HG02870 (cell line): ENCODE measurements at regions not wholly inside any gene's neighbourhood (a gene's known extent, or its start where the extent isn't known, plus 50 kb on each side); places are given as distances from the start of the nearest gene placed in this dataset.

ENCODE experiments used
- ATAC-seq: cut with Tn5 transposase; IDR thresholded peaks from one replicate; pipeline ENCODE4 v1.9.1; 2021; ENCODE audit warnings: mild to moderate bottlenecking, moderate library complexity; ENCODE audit not compliant: unreplicated experiment

DNA sequence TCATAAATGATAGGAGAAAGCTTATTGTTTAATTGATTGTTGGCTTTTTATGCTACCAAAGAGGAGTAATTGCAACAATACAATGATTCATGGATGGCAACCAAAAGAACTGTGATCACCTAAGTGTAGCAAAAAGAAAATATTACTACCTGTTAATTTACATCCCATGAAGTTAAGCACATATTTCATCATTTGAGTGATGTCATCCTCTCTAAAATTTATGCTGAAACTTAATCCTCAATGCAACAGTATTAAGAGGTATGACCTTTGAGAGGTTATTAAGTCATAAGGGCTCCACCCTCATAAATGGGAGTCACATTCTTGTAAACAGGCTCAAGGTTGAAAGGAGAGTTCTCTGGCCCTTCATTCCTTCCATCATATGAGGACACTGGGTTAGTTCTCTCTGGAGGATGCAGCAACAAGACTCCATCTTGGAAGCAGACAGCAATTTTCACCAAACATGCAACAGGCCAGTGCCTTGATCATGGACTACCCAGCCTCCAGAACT, 190.6 kb upstream of the GRIK2 start:
- no peak for ATAC-seq

DNA sequence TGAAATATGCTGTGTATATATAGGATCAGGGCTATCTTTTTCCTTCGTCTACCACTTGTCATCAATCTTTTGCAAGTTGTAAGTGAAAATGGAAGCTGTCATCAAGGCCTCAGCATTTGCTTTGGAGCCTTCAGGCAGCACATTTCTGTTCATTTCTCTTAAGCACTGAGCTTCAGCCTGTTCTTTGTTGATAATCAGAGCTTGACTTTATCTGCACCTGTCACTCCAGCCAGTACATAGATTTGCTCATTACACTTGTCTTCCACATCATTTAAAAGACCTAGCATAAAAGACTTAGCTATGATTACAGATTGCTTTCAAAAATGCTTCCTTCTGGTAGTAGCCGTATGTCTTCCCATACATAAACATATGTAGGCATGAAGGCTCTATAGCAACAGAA, 189.8 kb upstream of the GRIK2 start:
- ATAC-seq: no peak

DNA sequence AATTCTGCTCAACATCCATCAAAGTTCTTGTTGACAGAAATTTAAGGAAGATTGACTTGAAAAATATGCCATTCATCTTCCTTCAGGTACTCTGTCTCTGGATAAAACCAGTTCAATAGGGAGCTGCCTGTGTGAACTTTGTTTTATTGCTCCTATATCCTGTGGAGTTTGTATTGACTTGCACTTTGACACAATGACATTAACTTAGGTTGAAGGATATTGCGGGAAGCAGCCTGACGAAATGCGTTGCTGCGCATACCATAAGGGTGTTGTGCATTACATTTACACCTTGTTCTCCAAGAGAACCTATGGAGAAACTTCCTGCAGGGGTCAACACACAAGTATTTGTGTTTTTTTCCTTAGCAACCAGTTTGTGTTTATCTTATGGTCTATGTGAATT, 185.4 kb upstream of the GRIK2 start:
- no peak for ATAC-seq

DNA sequence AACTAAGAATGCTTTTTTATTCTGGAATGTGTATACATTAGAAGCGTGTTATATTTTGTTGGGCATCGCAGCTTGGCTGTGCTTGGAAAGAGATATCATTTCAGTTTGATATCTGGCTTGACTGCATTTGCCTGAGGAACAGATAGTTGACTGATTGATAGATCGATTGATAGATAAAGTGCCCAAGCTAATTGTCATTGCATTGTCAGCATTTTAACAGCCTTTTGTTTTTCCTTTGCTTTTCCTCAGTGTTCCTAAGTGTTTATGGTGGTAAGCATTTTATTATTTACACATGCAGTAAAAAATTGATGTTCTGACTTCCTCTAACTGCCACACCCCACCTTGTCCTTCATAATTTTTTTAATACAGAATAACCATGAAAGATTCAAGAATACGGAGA, 180.9 kb upstream of the GRIK2 start:
- ATAC-seq: no peak

DNA sequence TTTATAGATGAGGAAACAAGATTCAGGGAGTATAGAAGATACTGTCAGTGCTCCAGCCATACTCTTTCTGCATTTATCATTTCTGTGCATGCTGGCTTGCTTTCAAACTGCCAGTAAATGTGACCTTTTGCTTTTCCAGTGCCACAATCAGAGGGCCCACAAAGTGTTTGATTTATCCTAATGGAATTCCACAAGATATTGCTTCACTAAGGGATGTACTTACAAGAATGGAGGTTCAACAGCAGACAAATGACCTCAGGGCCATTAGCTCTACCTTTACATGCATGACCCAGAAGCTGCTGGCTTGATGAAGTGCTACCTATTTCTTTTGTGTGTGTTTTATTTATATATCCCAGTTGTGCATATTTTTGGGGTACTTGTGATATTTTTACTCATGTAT, 171.5 kb upstream of the GRIK2 start:
- ATAC-seq: no peak

DNA sequence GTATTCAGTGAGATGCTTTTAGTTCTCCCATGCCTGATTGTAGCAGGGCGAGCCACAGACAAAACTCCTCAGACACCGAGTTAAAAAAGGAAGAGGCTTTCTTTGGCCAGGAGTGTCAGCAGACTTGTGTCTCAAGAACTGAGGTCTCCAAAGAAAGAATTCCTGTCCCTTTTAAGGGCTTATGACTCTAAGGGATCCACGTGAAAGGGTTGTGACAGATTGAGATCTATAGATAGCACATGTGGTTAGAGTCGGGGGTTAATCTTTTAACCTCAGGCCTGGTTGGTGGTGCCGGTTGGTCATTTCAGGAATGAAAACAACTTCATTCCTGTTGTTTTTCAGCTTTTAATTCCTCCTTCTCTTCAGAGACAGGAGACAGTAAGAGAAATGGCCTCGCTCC, 168.8 kb upstream of the GRIK2 start:
- no peak for ATAC-seq

DNA sequence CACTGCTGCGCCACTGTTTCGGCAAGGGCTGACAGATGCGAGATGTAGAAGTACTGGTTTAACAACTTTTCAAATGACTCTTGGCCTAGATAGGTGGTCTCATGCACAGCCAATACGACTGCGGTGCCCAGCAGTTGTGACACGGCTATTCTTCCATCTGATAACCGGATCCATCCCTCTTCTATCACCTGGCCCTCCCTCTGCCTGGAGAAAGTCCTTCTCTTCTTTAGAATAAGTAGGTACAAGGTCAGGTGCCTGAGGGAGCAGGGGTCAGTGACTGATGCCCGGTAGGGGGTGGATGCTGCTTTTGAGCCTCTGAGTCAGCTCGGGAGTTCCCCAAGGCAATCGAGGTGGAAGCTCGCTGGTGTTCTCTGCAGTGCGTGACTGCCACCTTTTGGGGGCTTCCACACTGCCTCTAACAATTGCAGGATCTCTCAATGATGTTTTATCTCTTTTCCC, 166.8 kb upstream of the GRIK2 start:
- ATAC-seq: no peak

DNA sequence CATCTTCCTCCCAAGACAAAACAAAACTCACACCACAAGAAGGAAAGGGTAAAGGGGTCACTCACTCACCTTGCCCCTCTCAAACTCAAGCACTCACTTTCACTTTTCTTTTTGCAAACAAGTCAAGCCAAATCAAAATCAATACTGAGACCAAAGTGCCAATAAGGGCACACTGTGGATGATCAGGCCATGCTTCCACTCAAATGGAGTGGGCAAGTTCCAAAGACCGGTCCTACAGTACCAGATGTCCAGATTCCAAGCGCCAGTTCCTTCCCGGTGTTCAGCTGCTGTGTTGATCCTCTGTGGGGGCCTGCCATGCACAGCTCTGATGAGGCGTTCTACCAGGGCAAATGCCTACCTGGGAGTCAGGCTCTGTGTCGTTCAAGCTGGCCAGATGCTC, 162.6 kb upstream of the GRIK2 start:
- ATAC-seq: no peak

DNA sequence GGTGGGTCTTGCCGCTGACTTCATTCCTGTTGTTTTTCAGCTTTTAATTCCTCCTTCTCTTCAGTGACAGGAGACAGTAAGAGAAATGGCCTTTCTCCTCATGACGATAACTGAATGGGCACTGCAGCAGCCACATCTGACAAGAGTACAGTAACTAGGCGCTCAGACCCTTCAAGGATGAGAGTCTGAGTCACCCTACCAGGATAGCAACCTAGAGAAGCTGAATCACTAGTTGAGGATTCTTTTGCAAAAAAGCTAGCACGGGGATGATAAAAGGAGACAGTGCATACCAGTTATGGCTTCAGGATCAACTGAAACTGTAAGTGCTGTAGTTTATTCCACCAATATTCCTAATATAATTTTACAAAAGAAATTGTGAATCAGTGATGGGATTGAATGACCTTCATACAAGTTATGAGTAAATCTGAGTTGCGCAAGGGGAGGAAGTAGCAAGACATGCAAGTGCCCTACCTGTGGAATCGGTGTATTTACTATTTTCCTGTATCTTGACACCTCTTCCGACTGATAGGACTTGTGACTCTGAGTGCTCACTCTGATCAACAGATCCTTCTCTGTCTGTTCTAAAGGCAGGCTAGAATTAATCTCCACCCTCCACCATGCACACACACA, 161.8 kb upstream of the GRIK2 start:
- ATAC-seq: no peak

DNA sequence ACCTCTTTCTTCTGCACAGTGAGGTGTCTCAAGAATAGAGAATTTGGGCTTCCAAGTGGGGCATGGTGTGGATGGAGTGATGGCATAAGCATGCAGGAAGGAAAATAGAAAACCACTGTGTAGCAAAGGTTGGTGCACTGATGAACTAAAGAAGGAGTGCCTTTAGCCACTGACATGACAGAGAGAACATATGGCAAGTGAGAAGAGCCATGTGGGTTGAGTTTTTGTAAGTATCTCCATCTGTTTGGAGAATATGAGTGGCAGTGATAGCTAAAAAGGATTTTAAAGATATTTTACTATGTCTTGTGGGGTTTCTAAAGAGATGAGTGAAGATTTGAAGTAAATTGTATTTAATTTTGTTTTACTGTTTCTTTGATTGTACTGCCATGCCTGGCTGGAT, 160.5 kb upstream of the GRIK2 start:
- no peak for ATAC-seq

DNA sequence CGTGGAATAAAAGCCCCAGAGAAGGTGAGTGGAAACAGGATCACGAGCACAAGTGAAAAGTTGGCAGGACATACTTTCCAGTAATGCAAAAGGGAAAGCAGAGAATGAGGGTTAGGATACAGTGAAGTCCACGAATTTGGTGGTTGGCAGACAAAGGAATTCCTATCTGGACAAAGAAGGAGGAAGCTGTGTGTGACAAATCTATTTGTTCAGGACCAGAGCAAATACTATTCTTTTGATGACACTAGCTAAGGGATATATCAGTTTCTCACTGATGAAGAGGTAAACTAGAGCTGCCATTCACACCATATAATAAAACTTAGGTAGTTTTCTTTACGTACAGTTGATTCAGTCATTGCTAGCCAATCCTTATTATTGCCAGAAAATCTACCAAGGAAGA, 156.8 kb upstream of the GRIK2 start:
- ATAC-seq: no peak

DNA sequence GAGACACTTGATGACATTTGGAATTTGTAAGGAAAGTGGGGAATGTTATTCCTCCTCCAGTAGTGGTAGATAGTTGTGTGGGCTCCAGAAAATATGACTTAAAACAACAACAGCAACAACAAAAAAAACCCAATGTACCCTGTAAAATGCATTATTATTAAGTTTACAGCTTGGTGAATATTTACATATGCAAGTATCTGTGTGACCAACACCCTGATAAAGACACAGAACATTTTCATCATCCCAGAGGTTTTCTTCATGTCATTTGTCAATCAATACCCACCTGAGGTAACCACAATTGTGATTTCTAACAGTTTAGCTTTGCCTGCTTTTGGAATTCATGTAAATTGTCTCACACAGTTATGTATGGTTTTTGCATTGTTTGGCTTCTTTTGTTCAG, 152.1 kb upstream of the GRIK2 start:
- no peak for ATAC-seq

DNA sequence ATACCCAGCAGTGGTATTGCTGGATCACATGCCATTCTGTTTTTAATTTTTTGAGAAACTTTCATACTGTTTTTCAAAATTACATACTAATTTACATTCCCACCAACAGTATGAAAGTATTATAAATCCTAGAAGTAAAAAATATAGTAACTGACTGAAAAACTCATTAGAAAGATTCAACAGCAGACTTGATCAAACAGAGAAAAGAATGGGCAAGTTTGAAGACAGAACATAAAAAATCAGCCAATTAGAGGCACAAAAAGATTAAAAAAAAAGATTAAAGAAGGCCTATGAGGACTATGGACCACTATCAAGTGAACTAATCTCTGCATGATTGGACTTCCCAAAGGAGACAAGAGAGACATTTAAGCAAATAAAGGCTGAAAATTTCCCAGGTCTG, 144.0 kb upstream of the GRIK2 start:
- ATAC-seq: no peak

DNA sequence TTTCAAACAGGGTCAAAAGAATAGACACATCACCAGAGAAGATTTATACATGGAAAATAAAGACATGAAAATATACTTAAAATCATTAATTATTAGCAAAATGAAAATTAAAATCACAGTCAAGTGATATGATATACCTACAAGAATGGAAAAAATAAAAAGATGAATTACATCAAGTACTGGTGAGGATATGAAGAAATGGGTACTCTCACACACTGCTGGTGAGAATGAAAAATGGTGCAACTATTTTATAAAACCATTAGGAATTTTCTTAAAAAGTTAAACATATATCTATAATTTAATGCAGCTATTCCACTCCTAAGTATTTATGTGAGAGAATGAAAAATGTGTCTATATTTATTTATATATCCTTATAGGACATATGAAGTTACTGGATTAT, 136.3 kb upstream of the GRIK2 start:
- ATAC-seq: no peak

DNA sequence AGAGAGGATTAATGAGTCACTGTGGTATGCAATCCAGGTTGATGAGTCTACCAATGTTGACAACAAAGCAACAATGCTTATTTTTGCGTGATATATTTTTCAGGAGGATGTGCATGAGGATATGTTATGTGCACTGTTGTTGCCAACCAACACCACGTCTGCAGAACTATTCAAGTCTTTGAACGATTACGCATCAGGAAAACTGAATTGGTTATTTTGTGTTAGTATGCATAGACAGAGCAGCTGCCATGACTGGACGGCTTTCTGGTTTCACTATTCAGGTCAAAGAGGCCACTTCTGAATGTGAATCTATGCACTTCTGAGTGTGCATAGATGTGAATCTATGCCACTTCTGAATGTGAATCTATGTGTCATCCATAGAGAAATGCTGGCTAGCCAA, 134.0 kb upstream of the GRIK2 start:
- no peak for ATAC-seq

DNA sequence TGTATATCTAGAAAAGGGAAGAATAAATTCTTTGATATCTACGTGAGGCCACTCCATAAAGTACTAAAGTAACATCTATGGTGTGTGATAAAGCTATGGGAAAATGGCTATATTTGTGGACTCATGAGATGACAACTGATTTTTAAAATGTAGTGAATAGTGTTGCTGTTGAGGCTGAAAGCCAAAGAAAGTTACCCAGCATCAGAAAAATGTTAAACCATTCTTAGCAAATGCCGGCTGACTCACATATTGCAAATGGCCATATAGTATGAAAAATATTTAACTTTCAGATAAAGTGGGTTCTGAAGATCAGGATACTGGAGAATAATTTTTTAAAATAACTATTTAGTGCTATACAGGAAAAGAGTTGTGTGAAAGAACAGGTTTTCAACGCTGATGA, 129.9 kb upstream of the GRIK2 start:
- ATAC-seq: no peak

DNA sequence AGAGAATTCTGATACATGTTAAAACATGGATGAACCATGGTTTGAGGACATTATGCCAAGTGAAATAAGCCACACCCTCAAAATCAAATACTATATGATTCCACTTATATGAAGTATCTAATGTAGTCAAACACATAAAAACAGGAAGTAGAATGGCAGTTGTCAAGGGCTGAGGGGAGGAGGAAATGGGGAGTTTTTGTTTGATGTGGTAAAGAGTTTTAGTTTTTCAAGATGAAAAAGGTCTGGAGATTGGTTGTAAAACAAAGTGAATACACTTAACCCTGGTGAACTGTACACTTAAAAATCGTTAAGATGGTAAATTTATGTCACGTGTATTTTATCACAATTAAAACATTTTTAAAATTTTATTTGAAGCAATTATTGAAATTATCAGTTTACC, 127.4 kb upstream of the GRIK2 start:
- ATAC-seq: no peak

DNA sequence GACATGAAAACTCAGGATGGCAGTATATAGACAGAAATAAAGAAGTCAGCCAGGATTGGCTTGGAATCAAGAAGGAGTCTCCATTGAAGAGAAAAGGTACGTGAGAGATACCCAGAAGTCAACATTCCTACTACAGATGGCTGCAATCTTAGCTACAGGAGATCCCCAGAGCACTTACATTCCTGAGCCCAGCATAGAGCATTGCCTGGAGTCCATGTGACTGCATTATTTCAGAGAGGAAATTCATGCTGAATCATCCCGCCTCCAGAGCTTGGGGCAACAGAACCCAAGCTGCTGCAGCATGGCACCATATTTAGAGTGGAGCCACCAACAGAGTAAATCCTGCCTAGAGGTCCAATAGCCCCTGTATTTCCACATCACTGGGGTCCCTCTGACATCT, 125.0 kb upstream of the GRIK2 start:
- no peak for ATAC-seq

DNA sequence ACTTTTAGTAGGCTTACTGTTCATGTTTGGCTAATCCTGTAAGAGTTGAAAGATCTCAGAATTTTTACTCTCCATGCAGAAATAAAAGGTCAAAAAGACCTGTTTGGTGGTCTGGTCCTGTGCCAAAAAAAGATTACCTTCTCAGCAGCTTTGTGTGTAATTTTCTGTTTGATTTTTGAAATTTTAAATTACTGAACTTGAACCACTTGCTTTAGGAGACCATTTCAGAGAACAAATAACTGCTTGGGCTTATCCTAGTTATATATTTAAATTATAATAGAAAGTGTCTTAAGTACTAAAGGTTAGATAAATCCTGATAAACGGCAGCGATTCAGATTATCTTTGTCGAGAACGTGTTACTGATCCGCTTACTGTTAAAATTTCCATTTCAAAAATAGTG, 118.3 kb upstream of the GRIK2 start:
- ATAC-seq: no peak

DNA sequence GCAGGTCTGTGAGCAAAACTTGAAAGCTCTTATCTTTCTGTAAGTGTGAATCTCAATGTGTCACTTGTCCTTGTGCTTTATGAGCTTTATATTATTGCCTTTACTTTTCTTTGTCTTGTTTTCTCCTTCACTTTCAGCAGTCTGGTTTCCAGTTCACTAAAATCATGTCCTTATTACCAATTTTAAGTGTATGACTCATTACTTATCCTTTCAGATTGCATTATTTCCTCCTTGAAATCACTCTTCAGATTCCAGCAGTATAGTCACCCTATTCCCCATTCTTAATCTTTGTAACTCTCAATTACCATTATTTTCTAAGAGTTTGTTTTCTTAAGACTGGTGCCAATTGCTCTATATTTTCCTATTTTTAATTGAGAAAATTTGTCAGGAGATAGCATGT, 117.4 kb upstream of the GRIK2 start:
- no peak for ATAC-seq

DNA sequence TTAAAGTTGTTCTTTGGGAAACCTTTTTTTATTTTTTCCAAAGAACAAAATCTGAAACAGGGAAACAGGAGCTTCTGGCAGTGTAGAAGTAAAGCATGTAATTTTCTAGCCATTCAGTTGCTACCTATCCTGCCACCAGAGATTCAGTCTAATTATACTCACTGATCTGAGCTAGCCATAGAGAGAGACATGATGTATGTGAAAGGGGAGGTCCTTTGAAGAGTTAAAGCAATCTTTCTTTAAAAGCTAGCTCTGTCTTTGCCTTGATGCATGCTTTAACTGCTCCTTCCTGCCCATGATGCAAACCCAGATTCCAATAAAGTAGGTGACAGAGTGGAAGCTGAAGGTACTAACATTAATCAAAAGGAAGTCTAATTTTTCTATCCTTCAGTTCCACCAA, 114.1 kb upstream of the GRIK2 start:
- no peak for ATAC-seq

DNA sequence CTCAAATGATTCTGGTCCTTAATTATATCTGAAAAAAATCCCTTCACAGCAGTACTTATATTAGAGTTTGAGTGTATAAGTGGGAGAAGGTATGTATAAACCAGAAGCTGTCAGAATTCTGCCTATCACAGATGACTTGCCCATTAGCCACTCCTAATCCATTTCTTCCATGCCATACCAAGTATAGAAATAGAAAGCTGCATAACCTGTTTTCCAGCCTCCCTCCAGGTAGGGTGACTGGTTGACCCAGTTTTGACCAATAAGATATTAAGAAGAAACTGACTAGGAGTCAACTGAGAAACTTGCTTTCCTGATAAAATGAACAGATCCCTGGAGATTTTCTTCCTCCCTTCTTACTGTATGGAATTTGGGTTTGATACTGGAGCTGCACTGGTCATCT, 112.2 kb upstream of the GRIK2 start:
- no peak for ATAC-seq

DNA sequence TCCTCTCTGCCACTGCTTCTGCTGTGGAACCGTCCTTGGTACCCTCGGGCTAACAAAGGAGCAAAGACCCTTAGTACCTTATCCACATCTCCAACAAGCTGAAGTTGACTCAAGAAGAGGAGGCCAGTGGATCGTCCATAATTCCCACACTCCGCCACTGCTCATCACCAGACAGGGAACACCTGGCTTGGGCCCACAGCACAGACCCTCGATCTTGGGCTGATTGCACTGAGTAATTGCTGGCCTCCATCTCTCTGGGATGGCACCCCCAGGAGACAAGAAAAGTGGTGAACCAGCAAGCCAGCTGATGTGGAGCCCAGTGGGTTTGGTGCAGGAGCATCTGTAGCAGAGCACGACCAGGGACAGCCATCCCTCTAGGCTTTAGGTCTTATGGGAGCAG, 109.4 kb upstream of the GRIK2 start:
- ATAC-seq: no peak
